Activated T-cell treated with anti-CD3 and anti-CD28 coated beads, Interleukin-2, amount 50 U/mL, for 48 hours (primary cell): ENCODE measurements at regions not wholly inside any gene's neighbourhood (a gene's known extent, or its start where the extent isn't known, plus 50 kb on each side); places are given as distances from the start of the nearest gene placed in this dataset.

Experiments used
- DNase-seq, 2 experiments: peaks; one replicate each; pipeline ENCODE4 v3.0.0-alpha.2; 2020

DNA sequence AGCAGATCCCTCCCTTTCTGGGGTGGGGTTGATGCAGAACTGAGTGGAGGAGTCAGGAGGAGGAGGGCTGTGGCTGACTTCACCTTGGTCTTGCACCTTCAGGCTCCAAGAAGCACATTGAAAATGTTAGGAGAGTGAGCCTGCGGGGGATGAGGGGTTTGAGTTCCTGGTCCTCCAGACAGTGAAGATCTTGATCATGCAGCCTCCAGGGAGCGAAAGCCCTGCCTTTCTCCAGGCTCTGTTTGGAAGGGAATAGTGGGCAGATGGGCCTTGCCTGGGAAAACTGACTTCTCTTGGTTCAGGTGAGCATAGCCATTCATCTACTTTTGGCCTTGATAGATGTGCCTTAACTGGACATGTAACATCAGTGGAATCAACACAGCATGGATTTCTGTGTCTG lies 267.6 kb upstream of the B3GAT1 start:
- DNase-seq = no peak

DNA sequence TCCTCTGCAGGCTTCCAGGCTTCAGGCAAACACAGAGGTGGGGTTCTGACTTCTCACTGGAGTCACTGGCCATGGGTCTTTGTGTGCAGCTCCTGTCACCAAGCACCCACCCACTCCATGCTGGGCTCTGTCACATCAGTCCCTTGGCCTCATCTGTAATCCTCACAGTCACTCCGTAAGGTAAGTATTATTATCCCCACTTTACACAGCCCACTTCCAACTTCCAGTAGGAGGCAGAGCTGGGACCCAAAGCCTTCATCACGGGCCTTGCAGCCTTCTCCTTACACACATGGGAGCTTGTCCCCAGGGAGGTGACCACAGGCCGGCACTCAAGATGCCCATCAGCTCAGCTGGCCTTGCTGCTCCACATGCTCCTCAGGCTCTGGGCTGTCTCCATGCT lies 266.7 kb upstream of the B3GAT1 start:
- no peak for DNase-seq

DNA sequence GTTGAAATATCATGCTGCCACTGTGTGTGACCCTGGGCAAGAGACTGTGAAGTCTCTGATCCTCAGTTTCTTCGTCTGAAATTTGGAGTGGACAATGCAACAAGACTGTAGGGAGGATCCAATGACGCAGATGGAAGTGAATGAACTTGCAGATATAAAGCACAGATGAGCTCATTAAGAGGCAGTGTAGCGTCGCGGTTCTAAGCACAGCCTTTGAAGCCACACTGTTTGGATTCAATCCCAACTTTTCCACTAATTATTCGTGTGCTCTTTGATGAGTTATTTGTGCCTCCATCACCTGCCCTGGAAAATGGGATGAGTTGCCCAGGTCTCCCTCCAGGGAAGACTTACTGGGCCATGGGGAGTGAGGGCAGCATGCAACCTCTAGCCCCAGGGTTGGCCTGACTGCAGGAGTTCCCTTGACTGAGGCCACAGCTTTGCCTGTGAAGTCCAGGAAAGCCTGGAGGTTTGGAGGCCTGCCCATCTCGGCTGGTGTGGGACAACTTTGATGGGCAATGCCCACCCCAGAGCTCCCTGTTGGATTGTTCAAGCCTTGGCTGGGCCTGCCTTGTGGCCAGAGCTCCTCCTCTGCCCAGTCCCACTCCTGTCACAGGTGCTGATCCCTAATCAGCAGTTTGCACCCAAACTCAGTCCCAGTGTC lies 266.0 kb upstream of the B3GAT1 start:
- no peak for DNase-seq

DNA sequence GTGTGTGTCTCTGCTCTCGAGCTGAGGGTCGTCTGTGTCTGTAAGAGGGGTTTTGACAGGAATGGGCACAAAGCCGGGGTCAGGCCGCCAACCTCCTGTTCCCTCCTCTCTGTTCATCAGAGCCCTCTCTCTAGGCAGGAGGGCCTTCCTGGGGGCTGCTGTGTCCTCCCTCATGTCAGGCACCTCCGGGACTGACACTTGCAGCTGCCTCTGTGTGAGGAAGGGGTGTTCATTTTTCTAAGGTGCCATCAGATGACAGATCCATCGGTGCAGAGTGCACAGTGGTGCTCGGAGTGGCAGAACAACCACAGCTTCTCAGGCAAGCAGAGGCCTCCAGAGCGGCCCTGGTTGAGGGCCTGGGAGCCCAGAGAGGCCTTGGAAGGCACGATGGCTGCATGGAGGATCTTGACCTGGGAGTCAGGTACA lies 265.4 kb upstream of the B3GAT1 start:
- no peak for DNase-seq

DNA sequence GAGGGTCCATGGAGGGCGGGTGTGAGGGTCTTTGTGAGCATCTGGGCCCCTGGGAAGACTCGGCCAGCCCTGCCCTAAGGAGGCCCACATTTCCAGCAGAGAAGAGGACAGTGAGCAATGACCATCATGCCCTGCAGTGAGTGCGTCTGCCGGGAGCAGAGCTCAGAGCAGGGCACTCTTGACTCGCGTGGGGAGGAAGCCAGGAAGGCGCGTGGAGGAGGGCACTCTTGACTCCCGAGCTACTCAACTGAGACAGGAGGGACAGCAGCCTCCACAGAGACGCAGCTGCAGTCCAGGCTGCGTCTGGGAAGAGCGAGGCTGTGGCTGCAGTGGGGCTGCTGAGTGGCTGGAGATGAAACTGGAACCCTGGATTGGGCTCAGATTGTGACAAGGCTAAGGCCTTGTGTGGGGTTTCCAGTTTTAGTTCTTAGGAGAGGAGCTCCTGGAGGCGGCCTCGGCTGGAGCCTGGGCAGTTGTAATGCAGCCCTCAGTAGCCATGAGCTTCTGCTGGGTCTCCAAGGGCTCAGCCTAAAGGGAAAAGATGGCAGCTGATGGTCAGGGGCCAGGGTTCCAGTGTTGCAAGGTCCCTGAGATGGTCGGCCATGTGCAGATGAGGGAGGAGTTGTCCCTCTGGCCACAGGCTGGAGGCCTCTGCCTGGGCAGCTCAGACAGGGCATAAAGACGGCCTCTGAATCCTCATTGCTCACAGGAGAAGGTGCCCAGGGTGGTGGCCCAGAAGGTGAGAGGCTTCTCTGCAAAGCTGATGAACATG lies 264.7 kb upstream of the B3GAT1 start:
- no peak for DNase-seq

DNA sequence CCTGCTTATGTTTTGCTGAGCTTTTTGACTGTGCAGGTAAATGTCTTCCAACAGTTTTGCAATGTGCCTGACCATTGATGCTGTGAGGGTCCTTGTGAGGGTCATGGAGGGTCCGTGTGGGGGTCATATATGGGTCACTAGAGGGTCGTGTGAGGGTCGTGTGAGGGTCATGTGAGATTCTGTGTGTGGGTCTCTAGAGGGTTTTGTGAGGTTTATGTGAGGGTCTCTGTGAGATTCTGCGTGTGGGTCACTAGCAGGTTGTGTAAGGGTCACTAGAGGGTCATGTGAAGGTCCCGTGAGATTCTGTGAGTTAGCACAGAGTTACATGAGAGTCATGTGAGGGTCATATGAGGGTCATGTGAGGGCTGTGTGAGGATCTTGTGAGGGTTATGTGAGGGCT lies 263.9 kb upstream of the B3GAT1 start:
- no peak for DNase-seq

DNA sequence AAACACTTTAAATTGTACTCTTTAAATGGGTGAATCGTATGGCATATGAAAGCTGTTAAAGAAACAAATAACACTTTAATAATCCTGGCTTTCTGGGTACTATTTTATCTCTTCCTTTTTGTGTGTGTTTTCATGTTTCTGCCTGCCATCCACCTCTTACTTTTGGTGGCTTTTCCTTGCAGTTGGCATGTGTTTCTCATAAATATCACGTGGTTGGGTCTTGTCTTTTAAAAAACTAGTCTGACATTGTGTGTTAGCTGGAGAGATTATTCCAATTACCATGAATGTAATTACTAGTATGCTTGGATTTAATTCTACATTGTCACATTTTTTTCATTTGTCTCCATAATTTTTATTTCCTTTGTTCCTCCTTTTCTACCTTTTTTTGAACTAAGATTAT lies 262.9 kb upstream of the B3GAT1 start:
- no peak for DNase-seq

DNA sequence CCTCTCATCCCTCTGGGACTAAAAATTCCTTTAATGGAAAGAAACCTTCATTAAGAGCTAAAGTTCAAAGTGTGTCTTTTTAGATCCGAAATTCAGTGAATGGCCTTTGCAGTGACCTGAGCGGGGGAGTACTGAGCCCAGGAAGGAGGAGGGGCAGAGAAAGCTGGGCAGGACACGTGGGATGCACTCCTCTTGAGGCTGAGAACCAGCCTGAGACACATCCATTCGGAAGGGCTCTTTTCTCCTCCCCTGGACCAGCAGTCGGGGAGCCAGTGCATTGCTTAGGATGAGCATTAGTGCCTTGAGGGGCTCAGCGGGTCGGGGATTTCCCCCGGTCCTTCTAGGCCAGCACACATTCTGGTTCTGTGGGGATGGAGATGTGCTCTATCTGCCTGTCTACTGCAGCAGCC lies 258.9 kb upstream of the B3GAT1 start:
- DNase-seq = no peak

DNA sequence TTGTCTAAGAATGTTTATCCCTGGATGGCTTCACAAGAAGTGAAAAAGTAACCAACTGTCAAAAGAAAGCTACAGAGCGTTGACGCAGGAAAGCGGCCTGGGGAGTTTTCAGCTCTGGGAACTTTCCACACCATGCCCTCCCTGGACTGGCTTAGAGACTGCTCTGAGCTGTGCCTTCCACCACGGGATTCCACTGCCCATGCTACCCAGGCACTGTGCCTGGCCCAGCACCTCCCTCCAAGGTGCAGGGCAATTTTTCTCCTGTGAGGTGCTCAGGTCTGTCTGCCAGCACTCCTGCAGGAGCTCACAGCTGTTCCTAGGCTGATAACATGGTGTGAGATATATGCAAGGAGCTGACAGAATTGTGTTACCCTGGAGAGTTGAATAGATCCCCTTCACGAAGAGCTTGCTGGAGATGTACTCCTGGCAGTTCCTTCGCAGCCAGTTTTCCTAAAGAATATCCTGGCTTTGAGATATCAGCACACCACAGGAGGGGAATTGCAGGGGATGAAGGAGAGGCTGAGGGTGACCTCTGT lies 258.3 kb upstream of the B3GAT1 start:
- no peak for DNase-seq

DNA sequence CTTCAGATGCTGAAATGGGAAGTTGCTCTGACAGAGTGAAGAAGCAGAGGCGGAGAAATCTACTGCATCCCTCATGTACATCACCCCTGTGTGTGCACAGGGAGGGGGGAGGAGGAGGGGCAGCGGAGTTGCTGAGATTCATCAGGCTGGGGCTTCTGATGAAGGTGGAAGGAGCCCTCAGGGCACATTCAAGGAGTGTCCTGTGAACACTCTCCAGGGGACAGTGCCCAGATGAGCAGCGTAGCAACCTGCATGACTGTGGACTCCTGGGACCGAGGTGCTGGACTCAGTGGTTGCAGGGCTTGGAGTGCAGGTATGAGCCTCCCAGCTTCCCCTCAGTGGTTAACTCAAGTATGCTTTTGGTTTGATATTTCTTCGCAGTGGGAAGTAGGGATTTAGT lies 257.8 kb upstream of the B3GAT1 start:
- no peak for DNase-seq

DNA sequence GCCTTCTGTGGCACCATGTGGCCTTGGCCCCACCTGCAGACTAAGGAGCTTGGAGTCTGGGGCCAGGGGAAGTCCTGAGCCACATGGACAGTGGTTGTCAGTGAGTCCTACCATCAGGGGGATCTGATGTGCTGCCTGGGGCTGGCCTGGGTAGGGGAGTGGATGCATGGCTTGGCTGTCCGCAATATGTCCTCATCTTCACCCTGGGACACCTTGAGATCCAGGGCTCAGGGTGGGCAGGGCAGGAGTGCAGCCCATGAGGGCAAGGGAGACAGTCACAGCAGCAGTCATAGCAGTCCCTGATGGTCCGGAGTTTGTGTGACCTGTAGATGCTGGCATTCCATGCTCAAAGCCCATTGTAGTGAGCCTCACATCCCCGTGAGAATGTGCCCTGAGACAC lies 256.8 kb upstream of the B3GAT1 start:
- DNase-seq = no peak

DNA sequence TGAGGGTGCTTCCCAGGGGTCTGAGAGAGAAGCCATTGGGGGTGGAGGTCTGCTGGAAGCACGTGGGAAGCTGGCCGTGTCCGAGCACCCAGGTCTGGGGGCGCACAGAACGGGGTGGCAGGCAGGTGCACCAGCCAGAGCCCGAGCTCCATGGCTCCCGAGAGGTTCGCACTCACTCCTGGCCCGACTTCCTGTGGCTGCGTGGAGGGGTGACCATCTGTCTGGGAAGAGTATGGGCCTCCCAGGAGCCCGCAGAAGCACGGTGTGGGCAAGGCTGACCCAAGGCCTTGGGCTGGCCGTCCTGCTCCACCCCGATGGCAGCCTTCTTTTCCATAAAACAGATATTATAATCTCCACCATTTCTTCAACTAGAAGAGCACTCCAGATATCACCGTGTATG lies 256.0 kb upstream of the B3GAT1 start:
- DNase-seq = no peak

DNA sequence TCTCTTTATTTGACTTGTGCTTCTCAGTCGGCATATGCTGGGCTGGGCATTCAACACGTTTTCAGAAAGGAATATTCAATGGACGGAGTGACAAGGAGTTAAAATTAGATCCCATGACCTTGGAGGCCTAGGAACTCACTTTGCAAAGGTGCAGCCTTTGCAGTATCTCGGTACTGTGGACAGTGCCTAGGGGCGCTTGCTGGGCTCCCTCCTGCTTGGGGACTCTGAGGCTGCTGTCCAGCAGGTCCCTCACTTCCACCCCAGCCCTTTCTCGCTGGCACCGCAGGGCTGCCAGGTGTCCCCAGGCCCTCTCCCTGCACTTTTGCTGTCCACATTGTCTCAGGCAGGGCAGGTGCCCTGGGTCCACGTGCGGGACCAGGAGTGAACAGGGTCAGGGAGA lies 255.5 kb upstream of the B3GAT1 start:
- no peak for DNase-seq

DNA sequence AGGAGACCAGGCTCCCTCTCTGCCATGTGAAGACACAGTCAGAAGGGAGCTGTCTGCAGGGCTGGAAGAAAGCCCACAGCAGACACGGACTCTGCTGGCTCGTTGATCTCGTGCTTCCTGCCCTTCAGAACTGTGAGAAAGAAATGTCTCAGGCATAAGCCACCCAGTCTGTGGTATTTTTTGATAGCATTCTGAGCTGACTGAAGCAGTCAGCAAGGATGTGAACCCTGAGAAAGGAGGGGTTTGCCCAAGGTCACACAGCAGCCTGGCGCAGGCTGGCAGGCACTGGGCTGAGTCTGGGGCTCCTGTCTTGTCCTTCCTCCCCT lies 255.1 kb upstream of the B3GAT1 start:
- DNase-seq = no peak

DNA sequence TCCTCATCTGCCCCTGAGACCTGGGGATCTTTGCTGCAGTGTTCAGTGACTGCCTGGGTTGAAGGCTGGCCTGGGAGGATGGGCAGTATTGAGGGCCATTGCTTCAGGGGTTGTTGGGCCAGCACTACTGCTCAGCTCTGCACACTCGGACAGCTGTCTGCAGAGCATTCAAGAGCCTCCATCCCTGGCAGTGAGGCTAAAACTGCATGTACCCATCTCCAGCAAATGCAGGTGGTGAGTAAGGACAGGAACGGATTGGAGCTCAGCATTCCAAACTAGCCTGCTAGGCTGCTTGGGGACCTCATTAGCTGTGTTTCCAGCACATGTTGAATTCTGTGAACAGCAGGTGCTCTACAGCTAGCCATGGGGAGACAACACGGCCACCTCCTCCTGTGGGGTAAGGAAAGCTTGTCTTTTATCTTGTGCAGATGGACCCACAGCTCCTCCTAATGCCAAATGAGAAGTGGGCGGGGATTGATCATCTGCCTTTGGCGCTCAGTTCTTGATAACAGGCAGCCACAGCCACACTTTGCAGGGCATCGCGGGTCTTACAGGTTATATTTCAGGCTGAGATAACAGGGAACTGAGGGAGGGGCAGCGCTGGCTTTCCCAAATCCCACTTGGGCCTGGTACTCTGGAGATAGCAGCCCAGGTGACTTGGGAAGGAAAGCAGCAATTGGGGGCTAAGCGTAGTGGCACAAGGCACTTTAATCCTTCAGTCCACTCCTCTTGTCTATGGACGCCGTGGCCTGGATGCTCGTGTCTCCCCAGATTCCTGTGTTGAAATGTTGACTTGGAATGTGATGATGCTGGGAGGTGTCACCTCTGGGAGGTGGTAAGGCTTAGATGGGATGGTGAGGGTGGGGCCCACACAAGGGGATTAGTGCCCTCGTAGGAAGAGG lies 254.5 kb upstream of the B3GAT1 start:
- no peak for DNase-seq

DNA sequence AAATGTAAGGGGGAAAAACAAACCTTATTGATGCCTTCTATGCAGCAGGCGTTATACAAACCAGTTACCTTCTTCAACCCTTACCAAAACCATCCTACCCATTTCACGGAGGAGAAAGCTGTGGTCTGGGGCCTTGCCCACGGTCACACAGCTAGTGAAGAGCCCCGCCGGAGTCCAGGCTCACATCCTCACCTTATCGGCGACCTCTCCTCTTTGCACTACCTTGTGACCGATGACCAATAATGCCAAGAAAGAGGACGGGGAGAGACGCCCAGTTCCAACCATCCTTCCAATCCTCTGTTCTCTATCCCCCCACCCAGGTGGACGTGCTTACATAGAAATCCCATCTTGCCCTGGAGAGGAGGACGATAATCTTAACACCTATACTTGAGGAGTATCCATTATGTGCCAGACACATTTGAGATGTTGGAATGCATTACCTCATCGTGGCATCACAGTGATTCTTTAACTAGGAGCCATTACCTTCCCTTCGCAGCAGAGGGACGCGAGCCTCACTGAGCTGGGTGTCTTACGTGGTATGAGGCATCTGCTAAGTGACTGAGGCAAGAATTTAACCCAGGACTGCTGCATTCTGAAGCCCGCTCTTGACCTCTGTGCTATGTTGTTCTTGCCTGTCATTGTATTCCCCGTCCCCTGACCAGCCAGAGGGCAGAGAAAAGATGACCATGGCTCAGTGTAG lies 253.7 kb upstream of the B3GAT1 start:
- DNase-seq = peak in 1 of 2 experiments; percentile 11

DNA sequence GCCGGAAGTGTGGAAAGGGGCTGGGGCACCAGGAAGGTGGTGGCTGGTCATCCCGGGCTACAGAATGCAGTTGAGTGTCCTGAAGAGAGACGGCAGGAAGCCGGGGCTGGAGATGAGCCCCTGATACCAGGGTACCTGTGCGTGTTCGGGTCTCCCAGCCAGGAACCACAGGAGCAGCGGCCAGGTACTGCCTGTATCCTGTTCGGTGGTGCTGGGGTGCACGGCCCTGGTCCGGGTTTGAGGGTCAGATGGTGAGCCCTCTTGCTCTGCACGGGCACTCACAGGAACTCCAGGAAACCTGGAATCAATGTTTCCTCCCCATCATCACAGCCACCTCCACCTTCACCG lies 253.1 kb upstream of the B3GAT1 start:
- DNase-seq = peak in 1 of 2 experiments; percentile 6

DNA sequence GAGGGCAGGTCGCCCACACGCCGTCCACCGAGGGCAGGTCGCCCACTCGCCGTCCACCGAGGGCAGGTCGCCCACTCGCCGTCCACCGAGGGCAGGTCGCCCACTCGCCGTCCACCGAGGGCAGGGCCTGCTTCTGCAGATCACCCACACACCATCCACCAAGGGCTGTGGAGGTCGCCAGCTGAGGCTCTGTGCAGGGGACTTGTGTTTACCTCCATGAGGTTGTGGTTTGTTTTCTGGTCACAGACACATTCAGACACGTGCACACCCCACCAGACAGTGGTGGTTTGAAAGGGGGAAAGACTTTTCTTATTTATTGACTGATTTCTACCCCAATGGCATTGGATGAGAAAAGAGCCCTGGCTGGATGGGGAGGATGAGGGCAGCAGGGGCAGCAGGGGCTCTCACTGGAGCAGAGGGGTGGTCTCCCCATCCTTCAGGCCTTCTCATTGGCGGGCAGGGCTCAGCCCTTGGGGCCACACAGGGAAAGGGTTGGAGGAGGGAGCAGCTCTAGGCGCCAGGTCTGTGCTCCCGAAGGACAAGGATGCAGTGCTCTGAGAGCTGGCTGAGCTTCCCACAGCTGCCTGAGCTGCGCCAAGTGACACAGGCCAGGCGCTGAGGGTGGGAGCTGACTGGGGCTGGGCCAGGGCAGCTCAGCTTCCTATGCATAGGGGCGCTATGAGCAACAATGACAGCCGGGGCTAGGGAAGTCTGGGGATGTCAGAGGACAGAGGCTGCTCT lies 252.6 kb upstream of the B3GAT1 start:
- peak in 1 of 2 experiments; percentile 4 for DNase-seq

DNA sequence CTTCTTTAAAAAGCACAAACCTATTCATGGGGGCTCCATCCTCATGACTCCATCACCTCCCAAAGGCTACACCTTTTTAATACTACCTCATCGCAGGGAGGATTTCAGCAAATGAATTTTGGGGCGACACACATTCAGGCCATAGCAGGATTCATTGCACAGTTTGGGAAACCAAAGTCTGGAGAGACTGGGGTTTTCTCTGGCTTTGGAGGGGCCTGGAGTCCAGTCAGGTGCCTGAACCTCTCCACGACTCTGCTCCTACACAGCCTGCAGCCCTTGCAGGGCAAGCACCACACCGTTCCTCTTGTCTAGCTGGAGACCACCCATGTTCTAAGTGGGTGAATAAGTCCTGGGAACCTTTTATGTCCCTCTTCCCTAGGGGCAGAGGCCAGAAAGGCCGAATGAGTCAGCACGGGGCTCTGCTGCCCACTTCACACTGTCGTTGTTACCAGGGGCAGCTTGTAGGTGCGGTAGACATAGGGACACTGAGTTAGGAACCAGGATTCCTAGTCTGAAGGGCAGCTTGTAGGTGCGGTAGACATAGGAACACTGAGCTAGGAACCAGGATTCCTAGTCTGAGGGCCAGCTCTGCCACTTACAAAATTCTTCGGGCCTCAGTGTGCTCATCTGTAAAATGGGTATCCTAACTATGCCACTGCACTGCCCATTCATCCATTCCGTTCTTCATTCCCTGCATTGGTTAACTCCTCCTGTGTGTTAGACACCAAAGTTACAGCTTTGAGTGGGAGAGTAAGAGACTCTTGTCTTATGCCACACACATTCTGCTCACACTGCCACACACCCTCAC lies 251.7 kb upstream of the B3GAT1 start:
- DNase-seq = no peak

DNA sequence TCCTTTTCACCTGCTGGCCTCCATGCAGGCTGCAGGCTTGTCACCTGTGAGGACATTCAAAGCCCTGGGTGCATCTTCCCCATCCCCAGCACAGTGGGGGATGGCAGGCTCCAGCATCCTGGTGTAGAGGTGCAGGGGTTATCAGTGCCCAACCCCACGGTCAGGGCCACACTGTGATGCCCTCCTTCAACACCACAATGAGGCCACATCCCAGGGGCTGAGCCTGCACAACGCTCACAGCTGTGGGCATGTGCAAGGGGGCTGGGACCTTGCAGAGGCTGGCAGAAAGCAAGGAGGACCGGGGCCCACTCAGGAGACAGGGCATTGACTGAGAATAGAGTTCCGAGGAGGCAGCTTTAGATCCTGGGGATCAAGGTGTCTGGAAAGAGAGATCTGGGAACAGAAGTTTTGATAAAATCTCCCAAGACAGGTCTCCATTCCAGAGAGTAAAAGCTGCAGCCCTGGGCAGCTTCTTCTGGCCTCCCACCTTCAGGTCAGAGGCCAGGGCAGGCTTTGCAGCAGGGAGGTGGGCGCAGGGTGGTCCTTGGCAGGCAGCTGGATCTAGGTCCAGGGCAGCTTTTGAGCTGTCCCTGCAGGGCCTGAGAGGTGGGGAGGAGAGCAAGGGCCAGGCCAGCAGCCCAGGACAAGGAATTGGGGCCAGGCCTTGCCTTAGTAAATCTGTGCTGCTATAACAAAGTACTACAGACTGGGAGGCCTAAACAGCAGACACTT lies 250.8 kb upstream of the B3GAT1 start:
- DNase-seq = no peak

DNA sequence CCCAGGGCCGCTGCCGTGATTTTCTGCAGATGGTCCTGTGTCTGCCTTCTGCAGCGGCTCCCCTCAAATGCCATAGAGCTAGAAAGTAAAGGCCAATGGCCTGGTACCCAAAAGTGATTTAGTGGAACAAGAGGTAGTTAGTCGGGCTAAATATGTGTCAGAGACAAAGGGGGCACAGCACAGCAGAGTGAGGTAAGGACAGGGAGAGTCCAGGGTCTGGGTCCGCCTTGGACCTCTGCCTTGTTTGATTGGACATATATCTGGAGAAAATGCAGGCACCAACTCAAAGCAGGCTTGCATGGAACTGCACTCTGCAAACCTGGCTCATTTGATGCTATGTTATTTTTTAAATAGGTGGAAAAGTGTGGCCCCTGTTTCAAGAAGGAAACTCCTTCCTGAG lies 249.6 kb upstream of the B3GAT1 start:
- DNase-seq = no peak
